ENCODE measurements at regions not wholly inside any gene's neighbourhood (a gene's known extent, or its start where the extent isn't known, plus 50 kb on each side); places are given as distances from the start of the nearest gene placed in this dataset.

GRCh38 chr2:21466341-21466927 is 342.7 kb downstream of the TDRD15 start:
- TF ChIP-seq POLR2AphosphoS5 (IDR thresholded peaks at IDR 0.05; ENCODE audit: low read depth, low read length): no peak
- TF ChIP-seq SIN3A (IDR thresholded peaks at IDR 0.05; ENCODE audit: borderline replicate concordance, insufficient read depth, low read length): no peak
- TF ChIP-seq REST (IDR thresholded peaks at IDR 0.05; ENCODE audit: insufficient read depth in 1 of 2, low read depth in 2 of 2, low read length in 2 of 2): no peak
- no peak for TF ChIP-seq TAF1 (IDR thresholded peaks at IDR 0.05; ENCODE audit: borderline replicate concordance, insufficient read depth, low read length)
- no peak for TF ChIP-seq FOXP2 (optimal IDR thresholded peaks at IDR 0.05; ENCODE audit: borderline replicate concordance, extremely low read depth, extremely low read length, insufficient read depth)

GRCh38 chr2:21467280-21467818 is 343.6 kb downstream of the TDRD15 start:
- TF ChIP-seq FOXP2 (optimal IDR thresholded peaks at IDR 0.05; ENCODE audit: borderline replicate concordance, extremely low read depth, extremely low read length, insufficient read depth) (no peak), REST (IDR thresholded peaks at IDR 0.05; ENCODE audit: insufficient read depth in 1 of 2, low read depth in 2 of 2, low read length in 2 of 2) (no peak), POLR2AphosphoS5 (IDR thresholded peaks at IDR 0.05; ENCODE audit: low read depth, low read length) (no peak), TAF1 (IDR thresholded peaks at IDR 0.05; ENCODE audit: borderline replicate concordance, insufficient read depth, low read length) (no peak), SIN3A (IDR thresholded peaks at IDR 0.05; ENCODE audit: borderline replicate concordance, insufficient read depth, low read length) (no peak)

DNA sequence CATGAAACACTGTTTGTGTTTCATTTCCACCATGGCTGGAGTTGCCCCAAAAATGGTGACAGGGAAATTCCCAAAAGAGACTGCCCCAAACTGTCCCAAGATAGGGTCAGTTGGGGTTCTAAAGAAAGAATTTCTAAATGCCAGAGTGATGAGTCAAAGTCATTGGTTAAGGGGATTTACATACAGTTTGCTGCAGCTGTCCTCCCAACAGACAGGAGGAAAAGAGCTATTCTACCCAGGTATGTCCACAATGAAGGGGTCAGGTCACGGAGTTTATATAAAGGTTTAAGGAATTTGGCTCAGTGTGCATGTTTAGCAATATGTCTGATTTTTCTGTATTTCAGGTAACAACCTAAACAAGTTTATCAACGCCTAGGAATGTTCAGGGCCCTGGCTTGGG is 344.1 kb downstream of the TDRD15 start:
- no peak for TF ChIP-seq TAF1 (IDR thresholded peaks at IDR 0.05; ENCODE audit: borderline replicate concordance, insufficient read depth, low read length)
- no peak for TF ChIP-seq REST (IDR thresholded peaks at IDR 0.05; ENCODE audit: insufficient read depth in 1 of 2, low read depth in 2 of 2, low read length in 2 of 2)
- TF ChIP-seq SIN3A (IDR thresholded peaks at IDR 0.05; ENCODE audit: borderline replicate concordance, insufficient read depth, low read length): no peak
- TF ChIP-seq POLR2AphosphoS5 (IDR thresholded peaks at IDR 0.05; ENCODE audit: low read depth, low read length): no peak
- no peak for TF ChIP-seq FOXP2 (optimal IDR thresholded peaks at IDR 0.05; ENCODE audit: borderline replicate concordance, extremely low read depth, extremely low read length, insufficient read depth)

GRCh38 chr2:21468624-21469023 is 344.9 kb downstream of the TDRD15 start:
- no peak for TF ChIP-seq REST (IDR thresholded peaks at IDR 0.05; ENCODE audit: insufficient read depth in 1 of 2, low read depth in 2 of 2, low read length in 2 of 2)
- no peak for TF ChIP-seq TAF1 (IDR thresholded peaks at IDR 0.05; ENCODE audit: borderline replicate concordance, insufficient read depth, low read length)
- no peak for TF ChIP-seq POLR2AphosphoS5 (IDR thresholded peaks at IDR 0.05; ENCODE audit: low read depth, low read length)
- TF ChIP-seq FOXP2 (optimal IDR thresholded peaks at IDR 0.05; ENCODE audit: borderline replicate concordance, extremely low read depth, extremely low read length, insufficient read depth): no peak
- no peak for TF ChIP-seq SIN3A (IDR thresholded peaks at IDR 0.05; ENCODE audit: borderline replicate concordance, insufficient read depth, low read length)

All from PFSK-1 (cell line).